HG03558 (cell line): ENCODE measurements at regions not wholly inside any gene's neighbourhood (a gene's known extent, or its start where the extent isn't known, plus 50 kb on each side); places are given as distances from the start of the nearest gene placed in this dataset.
"Not testable (repeated sequence)": the region's sequence is repeated elsewhere in the genome, so short reads cannot be mapped to it uniquely, and the experiment has no call there.

Experiments
- ATAC-seq: cut with Tn5 transposase; IDR thresholded peaks from one replicate; pipeline ENCODE4 v1.9.1; 2021; ENCODE audit warnings: moderate number of reproducible peaks; ENCODE audit not compliant: unreplicated experiment; ENCODE audit errors: extremely low read depth

GRCh38 chr7:69429911-69430383, 168.3 kb upstream of the AUTS2 start:
- no peak for ATAC-seq

DNA sequence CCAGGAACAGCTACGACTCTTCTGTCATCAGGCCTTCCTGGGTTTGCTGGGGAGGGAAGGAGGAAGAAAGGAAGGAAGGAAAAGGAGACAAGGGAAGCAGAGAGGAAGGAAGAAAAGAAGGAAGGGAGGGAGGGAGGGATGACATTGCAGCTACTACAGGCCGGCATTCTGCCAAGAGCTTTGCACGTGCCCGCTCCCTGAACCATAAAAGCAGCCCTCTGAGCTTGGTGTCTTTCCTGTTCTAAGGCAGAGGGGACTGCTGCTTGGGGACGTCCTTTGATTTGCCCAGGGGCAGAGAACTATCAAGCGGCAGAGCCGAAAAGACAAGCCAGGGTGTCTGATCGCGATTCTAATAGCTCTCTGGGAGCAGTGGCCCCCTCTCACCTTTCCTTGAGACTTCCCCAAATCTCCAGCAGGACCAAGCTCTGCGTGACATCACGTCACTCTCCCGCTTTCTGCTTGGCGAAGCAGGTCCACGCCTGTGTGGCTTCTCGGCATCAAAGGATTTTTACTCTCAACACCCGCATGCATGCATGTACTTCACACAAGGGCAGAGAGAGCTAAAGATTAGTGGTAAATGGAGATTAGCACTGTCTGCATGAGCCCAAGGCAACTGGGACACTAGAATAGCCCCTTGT, 167.8 kb upstream of the AUTS2 start:
- ATAC-seq: no peak

GRCh38 chr7:69431626-69432025, 166.6 kb upstream of the AUTS2 start:
- ATAC-seq: no peak

DNA sequence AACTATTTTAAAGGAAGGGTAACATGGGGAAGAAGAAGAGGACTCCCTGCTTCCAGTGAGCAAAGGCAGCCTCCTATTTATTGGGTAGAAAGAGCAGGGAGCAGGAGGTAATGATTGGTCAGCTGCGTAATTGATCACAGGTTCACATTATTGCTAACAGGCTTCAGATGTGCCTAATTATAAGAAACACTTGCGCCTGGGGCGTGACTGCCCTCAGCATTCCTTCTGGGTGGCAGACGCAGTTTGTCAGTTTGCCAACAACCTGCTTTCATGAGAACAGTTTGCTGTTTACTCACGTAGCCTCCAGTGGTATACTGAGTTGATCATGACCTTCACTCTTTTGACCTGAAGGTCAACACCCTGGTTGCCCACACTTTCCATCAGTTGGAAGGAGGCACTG, 166.0 kb upstream of the AUTS2 start:
- not testable (repeated sequence) for ATAC-seq

DNA sequence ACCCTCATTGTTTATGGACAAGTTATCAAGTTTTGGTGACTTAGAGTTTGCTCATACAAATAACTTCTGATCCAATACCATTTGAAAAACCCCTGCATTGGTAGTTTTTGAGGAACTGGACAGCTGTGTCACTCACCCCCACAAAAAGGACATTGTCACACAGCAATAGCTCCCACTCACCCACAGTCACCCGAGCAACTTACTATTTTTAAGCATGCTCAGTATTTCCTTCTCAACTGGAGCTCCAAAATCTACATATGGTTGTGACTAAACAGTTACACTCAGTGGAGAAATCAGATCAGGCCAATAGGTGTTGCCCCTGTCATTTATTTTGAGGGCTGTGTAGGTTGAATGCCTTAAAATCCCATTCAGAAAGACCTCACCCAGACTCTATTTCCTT, 165.2 kb upstream of the AUTS2 start:
- no peak for ATAC-seq

GRCh38 chr7:69434398-69434815, 163.9 kb upstream of the AUTS2 start:
- ATAC-seq: no peak

DNA sequence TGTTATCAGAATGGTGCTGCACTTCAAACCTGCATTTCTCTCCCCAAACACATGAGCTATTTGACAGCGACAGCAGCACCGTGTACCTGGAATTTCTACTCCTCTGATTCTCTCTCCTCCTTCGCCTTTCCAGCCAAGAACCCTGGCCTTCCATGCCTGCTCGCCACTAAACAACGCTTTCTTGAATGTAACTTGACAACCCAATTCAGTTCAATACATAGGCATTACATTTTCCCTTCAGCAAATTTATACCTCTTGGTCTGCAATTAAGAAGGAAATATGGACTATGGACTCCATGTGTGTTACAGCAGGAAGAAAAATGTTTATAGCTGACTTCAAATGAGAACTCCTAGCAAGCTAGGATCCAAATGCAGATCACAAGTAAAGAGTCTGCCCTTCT, 162.6 kb upstream of the AUTS2 start:
- ATAC-seq: no peak

DNA sequence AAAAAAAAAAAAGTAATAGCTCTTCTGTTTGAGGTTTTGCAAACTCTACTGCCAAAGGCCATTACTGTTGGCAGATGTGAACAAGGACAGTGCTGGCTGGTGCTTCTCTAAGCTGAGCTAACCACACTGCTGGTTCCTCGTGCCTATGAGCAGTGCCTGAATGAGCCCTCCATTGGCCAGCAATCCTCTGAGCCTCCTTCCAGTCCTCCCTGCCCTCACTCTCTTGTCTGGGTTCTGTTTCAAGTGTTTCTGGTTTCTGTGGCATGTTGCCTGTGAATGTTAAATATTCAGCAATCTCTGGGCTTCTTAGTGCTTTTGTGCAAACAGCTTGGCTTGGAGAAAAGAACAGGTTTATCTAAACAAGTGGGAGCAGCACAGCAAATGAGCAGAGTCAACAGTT, 161.3 kb upstream of the AUTS2 start:
- no peak for ATAC-seq

DNA sequence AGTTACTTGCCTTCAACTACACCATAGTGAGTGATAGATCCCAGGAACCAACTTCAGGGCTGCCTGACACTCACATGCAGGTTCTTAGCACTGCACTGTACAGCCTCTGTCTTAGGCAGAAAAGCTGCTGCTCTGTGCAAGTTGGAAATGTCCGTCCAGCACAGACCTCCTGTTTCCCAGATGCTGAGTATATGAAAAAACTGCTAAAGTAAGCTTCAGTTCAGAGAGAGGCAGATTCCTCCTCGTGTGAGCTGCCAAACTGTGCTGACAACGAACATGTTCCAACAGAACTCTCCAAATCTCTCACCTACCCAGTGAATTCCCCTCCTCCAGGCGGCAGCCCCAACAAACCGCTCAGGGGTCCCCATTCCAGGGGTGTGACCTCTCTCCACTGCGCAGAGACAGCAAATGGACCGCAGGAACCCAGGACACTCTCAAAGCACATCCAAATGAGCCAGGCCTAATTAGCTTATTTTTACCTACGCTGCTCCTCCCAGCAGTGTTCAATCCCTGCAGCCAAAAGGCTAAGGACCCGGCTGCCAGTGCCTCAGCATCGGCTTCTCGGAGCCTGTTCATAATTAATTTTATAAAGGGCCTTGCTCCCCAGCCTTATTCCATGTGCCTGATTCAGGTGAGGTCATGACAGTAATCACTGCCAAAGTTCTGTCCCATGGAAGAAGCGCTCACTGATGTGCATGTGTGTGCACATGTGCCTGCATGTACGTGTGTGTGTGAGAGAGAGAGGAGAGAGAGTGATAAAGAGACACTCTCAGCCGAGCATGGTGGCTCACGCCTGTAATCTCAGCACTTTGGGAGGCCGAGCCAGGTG, 159.5 kb upstream of the AUTS2 start:
- no peak for ATAC-seq

DNA sequence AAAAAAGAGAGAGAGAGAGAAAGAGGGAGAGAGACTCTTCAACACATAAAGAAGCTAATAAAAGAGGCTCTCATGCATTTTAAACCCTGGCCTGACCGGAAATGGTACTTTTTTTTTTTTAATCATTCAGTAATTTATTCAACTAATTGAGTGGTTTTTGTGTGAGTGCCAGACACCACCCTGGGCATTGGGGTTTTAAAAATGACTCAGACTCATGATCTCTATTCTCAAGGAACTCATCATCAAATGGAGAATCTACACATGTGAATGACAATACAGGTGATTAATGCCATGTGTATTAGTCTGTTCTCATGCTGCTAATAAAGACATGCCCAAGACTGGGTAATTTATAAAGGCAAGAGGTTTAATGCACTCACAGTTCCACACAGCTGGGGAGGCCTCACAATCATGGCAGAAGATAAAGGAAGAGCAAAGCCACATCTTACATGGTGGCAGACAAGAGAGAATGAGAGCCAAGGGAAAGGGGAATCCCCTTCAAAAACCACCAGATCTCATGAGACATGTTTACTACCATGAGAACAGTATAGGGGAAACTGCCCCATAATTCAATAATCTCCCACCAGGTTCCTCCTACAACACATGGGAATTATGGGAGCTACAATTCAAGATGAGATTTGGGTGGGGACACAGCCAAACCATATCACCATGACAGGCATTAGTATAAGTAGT, 158.5 kb upstream of the AUTS2 start:
- no peak for ATAC-seq

GRCh38 chr7:69440976-69441375, 157.3 kb upstream of the AUTS2 start:
- ATAC-seq: no peak

DNA sequence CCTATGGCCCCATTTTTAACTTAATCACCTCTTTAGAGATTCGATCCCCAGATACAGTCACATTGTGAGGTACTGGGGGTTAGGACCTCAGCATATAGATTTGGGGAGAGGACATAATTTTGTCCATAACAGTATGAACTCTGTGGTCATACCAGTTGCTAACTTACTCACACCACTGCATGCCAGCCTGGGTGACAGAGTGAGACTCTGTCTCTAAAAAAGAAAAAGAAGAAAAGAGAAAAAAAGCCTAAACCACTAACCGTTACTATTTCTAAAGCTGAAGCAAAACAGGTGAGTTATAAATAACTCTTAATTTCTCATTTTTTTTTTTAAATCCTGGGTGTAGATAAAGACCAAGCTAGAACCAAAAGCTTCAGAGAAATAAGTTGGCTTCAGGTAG, 155.1 kb upstream of the AUTS2 start:
- no peak for ATAC-seq

DNA sequence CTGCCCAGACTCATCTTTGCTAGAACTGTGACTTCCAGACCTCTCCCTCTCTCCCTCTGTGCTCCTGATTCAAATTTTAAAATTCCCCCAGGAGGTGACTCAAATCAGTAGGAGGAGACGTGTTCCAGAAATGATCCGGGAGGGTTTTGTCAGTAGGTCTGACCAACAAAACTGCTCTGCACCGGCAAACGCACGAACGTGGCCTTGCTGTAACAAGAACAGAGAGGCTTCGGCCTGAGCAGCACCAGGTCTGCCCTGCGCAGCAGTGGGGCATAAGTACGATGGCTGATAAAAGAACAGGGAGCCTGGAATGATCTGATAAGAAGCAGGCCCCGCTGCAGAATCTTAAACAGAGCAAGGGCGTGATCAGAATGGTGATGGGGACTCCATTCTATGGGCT, 152.7 kb upstream of the AUTS2 start:
- no peak for ATAC-seq

DNA sequence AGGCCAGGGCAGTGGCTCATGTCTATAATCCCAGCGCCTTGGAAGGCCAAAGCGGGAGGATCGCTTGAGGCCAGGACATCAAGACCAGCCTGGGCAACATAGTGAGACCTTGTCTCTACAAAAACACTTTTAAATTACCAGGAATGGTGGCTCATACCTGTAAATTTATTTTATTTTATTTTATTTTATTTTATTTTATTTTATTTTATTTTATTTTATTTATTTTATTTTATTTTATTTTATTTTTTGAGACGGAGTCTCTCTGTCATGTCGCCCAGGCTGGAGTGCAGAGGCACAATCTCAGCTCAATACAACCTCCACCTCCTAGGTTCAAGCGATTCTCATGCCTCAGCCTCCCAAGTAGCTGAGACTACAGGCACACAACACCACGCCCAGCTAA, 152.1 kb upstream of the AUTS2 start:
- not testable (repeated sequence) for ATAC-seq

GRCh38 chr7:69448071-69448470, 150.2 kb upstream of the AUTS2 start:
- no peak for ATAC-seq

GRCh38 chr7:69450456-69450855, 147.8 kb upstream of the AUTS2 start:
- ATAC-seq: no peak

GRCh38 chr7:69451715-69452114, 146.6 kb upstream of the AUTS2 start:
- no peak for ATAC-seq

DNA sequence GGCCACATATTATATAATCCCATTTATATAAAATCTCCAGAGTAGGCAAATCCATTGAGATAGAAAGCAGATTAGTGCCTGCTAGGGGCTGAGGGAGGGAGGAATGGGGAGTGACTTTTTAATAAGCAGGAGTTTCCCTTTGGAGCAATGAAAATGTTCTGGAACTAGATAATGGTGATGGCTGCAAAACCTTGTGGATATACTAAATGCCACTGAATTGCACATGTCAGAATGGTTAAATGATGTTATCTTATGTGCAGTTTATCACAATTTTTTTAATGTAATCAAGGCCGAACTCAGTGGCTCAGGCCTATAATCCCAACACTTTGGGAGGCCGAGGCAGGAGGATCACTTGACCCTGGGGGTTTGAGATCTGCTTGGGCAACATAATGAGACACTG, 145.5 kb upstream of the AUTS2 start:
- ATAC-seq: no peak

DNA sequence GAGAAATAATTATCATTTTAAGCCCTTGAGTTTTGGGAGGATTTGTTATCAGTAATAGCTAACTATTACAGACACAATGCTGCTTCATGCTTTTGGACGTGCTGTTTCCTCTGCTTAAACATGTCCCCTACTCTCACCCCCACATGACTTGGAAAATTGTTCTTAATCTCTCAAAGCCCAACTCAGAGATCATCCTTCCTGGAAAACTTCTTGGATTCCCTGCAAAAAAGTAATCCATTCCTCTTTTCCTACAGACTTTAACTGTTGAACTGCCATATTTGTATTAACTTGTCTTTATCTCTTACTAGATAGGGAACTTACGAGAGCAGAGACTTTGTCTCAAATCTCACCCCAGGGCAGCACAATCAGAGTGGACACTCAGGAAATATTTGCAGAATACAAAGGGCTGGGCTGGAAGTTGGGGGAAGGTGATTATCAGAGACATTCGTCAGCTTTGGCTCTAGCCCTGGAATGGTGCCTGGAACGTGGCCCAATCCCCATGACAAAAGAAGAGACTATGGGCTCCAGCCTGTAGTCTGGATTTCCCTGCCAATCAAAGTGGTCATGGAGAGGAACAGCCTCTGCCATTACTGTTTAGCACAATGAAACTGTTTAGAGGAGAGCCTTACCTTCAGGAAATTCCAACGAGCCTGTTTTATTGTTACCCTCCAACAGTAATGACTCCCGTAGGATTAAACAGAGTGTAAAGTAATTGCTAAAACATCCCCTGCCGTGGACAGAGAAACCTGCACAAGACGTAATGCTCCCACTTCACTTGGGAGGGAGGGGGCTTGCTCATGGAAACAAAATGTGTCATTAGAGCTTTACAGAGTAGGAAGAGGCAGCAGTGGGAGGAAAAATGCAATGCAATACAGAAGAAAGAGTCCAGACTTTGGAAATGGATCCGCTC, 140.4 kb upstream of the AUTS2 start:
- ATAC-seq: no peak

GRCh38 chr7:69464035-69464434, 134.2 kb upstream of the AUTS2 start:
- ATAC-seq: no peak
